ENCODE measurements at regions not wholly inside any gene's neighbourhood (a gene's known extent, or its start where the extent isn't known, plus 50 kb on each side); places are given as distances from the start of the nearest gene placed in this dataset.

DNA sequence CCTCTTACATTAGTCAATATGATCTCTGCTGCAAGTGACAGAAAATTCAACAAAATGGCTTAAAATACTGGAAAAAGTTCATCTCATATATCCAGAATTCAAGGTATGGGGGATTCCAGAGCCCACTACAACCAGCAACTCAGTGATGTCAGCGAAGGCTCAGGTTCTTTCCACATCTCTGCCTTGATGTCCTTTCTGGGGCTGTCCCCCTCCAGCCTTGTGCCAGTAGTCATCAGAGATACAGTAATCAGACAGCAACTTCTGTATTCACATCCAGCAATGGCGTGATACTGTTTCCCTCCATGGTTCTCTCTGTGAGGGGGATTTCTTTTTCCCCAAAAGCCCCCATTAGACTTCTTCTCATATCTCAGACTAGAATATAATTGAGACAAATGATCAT is 103.4 kb upstream of the USP47 start:
- no peak for DNase-seq
- WGBS, 2 donors: 76 to 79% methylated on average over 2 of the region's 2 CpGs

DNA sequence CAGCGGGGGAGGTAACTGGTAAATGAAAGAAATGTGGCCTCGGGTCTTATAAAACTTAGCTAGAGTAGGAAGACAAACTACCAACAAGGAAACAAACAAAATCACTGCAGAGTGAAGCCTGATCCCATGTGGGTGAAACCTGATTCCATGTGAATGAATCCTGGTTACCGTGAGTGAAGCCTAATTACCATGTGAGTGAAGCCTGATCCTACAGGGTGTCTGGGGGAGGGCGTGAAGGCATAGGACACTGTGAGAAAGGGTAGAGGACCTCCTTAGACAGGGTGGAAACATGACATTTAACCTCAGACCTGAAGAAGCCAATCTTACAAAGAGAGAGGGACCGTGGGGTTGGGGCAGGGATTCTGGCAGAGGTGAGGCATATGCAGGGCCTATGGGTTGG is 106.2 kb upstream of the USP47 start:
- 80 to 86% methylated on average over 5 of the region's 5 CpGs for WGBS, 2 donors
- ATAC-seq (ENCODE audit: low FRiP score in 2 of 2) (no peak), DNase-seq (no peak)
- TF ChIP-seq POLR2AphosphoS5 (IDR thresholded peaks at IDR 0.05) (no peak), POLR2A (IDR thresholded peaks at IDR 0.05) (no peak), EP300 (IDR thresholded peaks at IDR 0.05) (no peak)
- TF ChIP-seq, protein P1, sequence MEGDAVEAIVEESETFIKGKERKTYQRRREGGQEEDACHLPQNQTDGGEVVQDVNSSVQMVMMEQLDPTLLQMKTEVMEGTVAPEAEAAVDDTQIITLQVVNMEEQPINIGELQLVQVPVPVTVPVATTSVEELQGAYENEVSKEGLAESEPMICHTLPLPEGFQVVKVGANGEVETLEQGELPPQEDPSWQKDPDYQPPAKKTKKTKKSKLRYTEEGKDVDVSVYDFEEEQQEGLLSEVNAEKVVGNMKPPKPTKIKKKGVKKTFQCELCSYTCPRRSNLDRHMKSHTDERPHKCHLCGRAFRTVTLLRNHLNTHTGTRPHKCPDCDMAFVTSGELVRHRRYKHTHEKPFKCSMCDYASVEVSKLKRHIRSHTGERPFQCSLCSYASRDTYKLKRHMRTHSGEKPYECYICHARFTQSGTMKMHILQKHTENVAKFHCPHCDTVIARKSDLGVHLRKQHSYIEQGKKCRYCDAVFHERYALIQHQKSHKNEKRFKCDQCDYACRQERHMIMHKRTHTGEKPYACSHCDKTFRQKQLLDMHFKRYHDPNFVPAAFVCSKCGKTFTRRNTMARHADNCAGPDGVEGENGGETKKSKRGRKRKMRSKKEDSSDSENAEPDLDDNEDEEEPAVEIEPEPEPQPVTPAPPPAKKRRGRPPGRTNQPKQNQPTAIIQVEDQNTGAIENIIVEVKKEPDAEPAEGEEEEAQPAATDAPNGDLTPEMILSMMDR (IDR thresholded peaks at IDR 0.05): no peak
- Histone ChIP-seq H3K9me3 (no peaks in the 10 kb centered on the region), H3K4me3 (no peak overlapping the region), H3K27me3 (no peaks in the 10 kb centered on the region), H3K36me3 (no peaks in the 10 kb centered on the region), H3K27ac (no peak overlapping the region), H3K4me1 (no peaks in the 10 kb centered on the region)

More for the DNA sequence above, 103.4 kb upstream of the USP47 start:
- H3K4me1 ChIP-seq: no peaks in the 10 kb centered on the region
- H3K36me3 ChIP-seq: no peaks in the 10 kb centered on the region
- no peaks in the 10 kb centered on the region for H3K27me3 ChIP-seq
- TF ChIP-seq EP300 (IDR thresholded peaks at IDR 0.05): no peak
- TF ChIP-seq POLR2A (IDR thresholded peaks at IDR 0.05): no peak
- TF ChIP-seq, protein P1 (IDR thresholded peaks at IDR 0.05): no peak
- TF ChIP-seq POLR2AphosphoS5 (IDR thresholded peaks at IDR 0.05): no peak
- ATAC-seq (ENCODE audit: low FRiP score in 2 of 2): no peak
- H3K9me3 ChIP-seq: no peaks in the 10 kb centered on the region
- no peak overlapping the region for H3K4me3 ChIP-seq
- H3K27ac ChIP-seq: no peak overlapping the region

GRCh38 chr11:11733246-11733747 is 108.5 kb upstream of the USP47 start:
- Histone ChIP-seq H3K9me3 (no peaks in the 10 kb centered on the region), H3K27me3 (no peaks in the 10 kb centered on the region), H3K27ac (no peak overlapping the region), H3K36me3 (no peaks in the 10 kb centered on the region), H3K4me1 (no peaks in the 10 kb centered on the region), H3K4me3 (no peak overlapping the region)
- WGBS, 2 donors: 90 to 94% methylated on average over 8 of the region's 8 CpGs
- ATAC-seq (ENCODE audit: low FRiP score in 2 of 2) (no peak), DNase-seq (no peak)
- TF ChIP-seq EP300 (IDR thresholded peaks at IDR 0.05) (no peak), POLR2A (IDR thresholded peaks at IDR 0.05) (no peak), POLR2AphosphoS5 (IDR thresholded peaks at IDR 0.05) (no peak)
- TF ChIP-seq, protein P1 (IDR thresholded peaks at IDR 0.05): no peak

GRCh38 chr11:11732116-11732515 is 109.7 kb upstream of the USP47 start:
- ATAC-seq (ENCODE audit: low FRiP score in 2 of 2): no peak
- TF ChIP-seq POLR2A (IDR thresholded peaks at IDR 0.05) (no peak), EP300 (IDR thresholded peaks at IDR 0.05) (no peak), POLR2AphosphoS5 (IDR thresholded peaks at IDR 0.05) (no peak)
- TF ChIP-seq, protein P1 (IDR thresholded peaks at IDR 0.05): no peak
- Histone ChIP-seq H3K4me3 (no peak overlapping the region), H3K4me1 (no peaks in the 10 kb centered on the region), H3K36me3 (no peaks in the 10 kb centered on the region), H3K27me3 (no peaks in the 10 kb centered on the region), H3K9me3 (no peaks in the 10 kb centered on the region), H3K27ac (no peak overlapping the region)
- DNase-seq: no peak
- WGBS, 2 donors: 95 to 99% methylated on average over 3 of the region's 3 CpGs

DNA sequence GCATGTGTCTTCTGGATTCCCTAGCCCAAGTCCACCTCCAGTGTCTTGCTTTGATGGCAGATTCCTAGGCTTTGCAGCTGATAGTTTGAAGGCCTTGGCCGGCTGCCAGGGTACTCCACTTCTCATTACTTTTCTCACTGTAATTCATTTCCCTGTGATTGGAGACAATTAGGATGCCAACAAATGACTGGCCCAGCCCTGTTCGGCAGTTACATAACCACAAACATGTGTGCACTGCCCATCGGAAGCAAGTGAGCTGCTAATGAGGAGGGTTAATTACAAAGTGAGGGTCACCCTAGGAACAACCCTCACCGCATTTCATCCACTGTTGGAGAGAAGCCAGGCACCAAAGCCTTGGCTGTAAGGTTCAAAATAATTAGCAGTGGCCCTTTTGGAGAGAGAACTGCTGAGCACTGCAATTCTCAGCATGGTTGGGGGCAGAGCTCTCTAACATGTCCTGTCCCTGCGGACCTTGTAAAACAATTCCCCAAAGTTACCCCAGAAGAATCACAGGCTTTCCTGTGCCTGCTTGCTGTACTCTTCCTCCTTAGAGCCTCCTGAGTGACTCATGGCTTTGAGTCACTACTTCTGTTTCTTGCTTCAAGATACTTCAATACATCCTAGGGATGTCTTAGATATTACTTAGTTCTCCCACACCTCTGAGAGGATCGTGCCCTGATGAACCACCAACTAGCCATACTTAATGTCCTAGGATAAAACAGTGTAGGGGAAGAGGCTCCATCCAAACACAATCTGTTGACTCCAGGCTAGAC is 109.7 kb upstream of the GALNT18 start:
- no peaks in the 10 kb centered on the region for H3K36me3 ChIP-seq
- no peak overlapping the region for H3K4me3 ChIP-seq
- ATAC-seq (ENCODE audit: low FRiP score in 2 of 2) (no peak), DNase-seq (no peak)
- H3K4me1 ChIP-seq: no peaks in the 10 kb centered on the region
- no peak overlapping the region for H3K27ac ChIP-seq
- TF ChIP-seq POLR2A (IDR thresholded peaks at IDR 0.05): no peak
- TF ChIP-seq, protein P1 (IDR thresholded peaks at IDR 0.05): no peak
- no peak for TF ChIP-seq POLR2AphosphoS5 (IDR thresholded peaks at IDR 0.05)
- TF ChIP-seq EP300 (IDR thresholded peaks at IDR 0.05): no peak
- WGBS, 2 donors: 67 to 75% methylated on average over 6 of the region's 6 CpGs
- no peaks in the 10 kb centered on the region for H3K27me3 ChIP-seq
- no peaks in the 10 kb centered on the region for H3K9me3 ChIP-seq
